ENCODE measurements at regions not wholly inside any gene's neighbourhood (a gene's known extent, or its start where the extent isn't known, plus 50 kb on each side); places are given as distances from the start of the nearest gene placed in this dataset.

DNA sequence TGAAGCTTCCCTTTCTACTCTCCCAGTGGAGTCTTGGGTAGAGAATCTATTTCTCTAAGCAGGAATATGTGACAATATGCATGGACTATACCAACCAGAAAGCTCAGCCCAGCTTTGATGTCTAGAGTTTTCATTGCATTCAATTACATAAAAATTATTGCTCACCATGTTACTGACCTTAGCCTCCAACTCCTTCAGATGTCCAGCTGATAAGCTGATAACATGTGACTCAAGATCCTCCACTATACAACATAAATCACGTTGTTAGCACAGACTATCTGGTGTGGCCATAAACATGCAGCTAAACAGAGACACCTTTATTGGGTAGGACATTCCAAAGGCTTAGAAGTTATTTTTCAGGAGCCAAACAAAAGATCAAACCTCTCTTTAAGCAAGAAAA lies 1168.2 kb downstream of the CDH12 start:
- TF ChIP-seq, protein P1, sequence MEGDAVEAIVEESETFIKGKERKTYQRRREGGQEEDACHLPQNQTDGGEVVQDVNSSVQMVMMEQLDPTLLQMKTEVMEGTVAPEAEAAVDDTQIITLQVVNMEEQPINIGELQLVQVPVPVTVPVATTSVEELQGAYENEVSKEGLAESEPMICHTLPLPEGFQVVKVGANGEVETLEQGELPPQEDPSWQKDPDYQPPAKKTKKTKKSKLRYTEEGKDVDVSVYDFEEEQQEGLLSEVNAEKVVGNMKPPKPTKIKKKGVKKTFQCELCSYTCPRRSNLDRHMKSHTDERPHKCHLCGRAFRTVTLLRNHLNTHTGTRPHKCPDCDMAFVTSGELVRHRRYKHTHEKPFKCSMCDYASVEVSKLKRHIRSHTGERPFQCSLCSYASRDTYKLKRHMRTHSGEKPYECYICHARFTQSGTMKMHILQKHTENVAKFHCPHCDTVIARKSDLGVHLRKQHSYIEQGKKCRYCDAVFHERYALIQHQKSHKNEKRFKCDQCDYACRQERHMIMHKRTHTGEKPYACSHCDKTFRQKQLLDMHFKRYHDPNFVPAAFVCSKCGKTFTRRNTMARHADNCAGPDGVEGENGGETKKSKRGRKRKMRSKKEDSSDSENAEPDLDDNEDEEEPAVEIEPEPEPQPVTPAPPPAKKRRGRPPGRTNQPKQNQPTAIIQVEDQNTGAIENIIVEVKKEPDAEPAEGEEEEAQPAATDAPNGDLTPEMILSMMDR (IDR thresholded peaks at IDR 0.05; ENCODE audit: low read length, missing control alignments) = no peak
- no peak for DNase-seq (ENCODE audit: low read depth)

DNA sequence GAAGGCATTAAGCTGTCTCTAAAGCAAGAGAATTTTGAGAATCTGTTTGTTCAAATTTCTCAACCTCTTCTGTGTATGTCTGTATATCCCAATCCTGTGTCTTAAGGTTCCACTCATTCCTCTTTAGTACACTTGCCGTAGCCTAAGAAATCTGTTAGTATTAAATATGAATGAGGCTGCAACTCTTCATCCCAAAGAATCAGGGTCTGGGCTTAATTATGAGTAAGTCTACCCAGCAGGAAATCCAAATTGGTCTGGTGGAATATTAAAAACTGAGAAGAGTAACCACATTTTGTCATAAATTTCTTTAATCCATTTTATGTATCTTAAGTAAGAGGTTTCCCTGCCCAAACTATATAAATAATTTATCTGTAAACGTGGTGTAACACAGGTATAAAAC lies 1171.2 kb downstream of the CDH12 start:
- no peak for DNase-seq (ENCODE audit: low read depth)
- TF ChIP-seq, protein P1 (IDR thresholded peaks at IDR 0.05; ENCODE audit: low read length, missing control alignments) = no peak
- H3K4me3 ChIP-seq (replicated peaks; ENCODE audit: low read depth, low read length) = no peak overlapping the region

More for the DNA sequence above, 1168.2 kb downstream of the CDH12 start:
- no peak overlapping the region for H3K4me3 ChIP-seq (replicated peaks; ENCODE audit: low read depth, low read length)

DNA sequence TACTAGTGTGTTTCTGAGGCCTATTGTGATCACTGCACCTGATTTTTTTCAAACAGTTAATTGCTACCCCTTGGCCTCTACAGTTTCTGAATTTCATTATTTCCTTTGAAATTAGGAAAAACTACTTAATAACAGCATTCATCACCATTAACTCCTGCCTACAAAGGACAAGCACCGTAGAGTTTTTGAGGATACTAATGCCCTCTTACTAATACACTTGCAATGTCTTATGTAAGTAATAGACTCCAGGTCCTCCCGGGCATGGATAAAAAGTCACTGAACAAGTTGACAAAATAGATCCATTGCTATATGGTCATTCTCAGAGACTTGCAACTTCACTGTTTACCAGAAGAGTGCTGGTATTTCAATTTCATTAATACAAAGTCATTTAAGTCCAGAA lies 1172.5 kb downstream of the CDH12 start:
- DNase-seq (ENCODE audit: low read depth) = no peak
- TF ChIP-seq, protein P1 (IDR thresholded peaks at IDR 0.05; ENCODE audit: low read length, missing control alignments) = no peak
- no peak overlapping the region for H3K4me3 ChIP-seq (replicated peaks; ENCODE audit: low read depth, low read length)

DNA sequence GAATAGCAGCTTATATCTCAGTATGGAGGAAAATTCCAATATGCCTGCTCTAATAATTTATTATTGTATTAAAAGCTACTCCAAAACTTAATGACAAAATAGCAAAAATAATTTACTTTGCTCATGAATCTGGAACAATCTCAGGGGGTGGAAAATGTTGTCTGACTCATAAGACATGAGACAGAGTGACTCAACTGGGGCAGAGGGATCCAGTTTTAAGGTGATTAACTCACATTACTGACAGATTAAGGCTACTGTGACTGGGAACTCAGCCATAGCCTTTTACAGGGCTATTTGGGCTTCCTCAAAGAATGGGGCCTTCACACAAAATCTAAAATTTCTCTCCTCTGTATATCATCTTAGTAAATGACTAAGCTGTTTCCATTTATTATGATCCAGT lies 1172.9 kb downstream of the CDH12 start:
- H3K4me3 ChIP-seq (replicated peaks; ENCODE audit: low read depth, low read length) = no peak overlapping the region
- DNase-seq (ENCODE audit: low read depth) = peak; percentile 86
- TF ChIP-seq, protein P1 (IDR thresholded peaks at IDR 0.05; ENCODE audit: low read length, missing control alignments) = no peak

DNA sequence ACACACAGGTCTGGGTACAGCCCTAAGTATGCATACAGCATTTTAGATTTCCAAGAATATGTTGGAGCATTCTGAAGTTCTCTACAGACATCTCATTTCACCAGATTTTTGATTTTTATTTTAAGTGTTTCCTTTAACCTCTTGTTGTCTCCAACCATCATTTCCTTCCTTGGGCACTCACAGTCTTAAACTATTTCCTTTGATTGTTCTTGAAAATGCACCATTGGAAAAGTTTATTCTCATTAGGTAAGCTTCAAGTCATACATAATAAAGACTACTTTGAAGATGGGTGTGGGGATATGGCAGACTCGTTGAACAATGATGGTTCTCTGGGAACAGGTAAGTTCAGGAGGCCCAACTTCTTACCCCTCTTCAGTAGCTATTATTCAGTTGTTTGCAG lies 1174.6 kb downstream of the CDH12 start:
- DNase-seq (ENCODE audit: low read depth) = peak; percentile 35
- no peak overlapping the region for H3K4me3 ChIP-seq (replicated peaks; ENCODE audit: low read depth, low read length)
- TF ChIP-seq, protein P1 (IDR thresholded peaks at IDR 0.05; ENCODE audit: low read length, missing control alignments) = no peak

DNA sequence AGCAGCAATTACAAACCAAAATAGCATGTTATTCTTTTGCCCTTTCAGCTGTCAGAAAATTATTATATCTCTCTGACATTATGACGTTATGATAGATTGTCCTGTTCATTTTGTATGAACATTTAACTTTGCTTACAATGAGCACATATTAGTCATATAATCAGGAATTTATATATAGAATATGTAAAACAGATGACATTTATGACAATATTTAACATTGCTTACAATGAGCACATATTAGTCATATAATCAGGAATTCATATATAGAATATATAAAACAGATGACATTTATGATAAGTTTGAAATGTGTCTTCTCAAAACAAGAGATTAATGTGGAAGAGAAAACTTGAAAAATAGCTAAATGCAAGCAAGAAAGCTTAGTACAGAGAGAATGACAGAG lies 1180.2 kb downstream of the CDH12 start:
- no peak for DNase-seq (ENCODE audit: low read depth)
- TF ChIP-seq, protein P1 (IDR thresholded peaks at IDR 0.05; ENCODE audit: low read length, missing control alignments) = no peak
- H3K4me3 ChIP-seq (replicated peaks; ENCODE audit: low read depth, low read length) = no peak overlapping the region

DNA sequence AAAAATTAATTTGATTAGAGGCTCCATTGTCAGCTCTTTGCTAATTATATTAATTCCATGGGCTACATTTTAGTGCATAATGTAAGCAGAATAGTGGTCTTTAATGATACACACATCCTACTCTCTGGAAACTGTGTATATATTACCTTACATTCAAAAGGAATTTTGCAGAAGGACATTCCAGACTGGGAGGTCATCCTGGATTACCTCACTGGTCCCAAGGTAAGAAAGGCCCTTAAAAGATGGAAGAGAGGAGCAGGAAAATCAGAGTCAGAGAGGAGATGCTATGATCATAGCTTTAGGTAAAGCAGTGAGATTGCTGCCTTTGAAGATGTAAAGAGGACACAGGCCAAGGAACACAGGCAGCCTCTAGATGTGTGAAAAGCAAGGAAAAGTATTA lies 1180.8 kb downstream of the CDH12 start:
- H3K4me3 ChIP-seq (replicated peaks; ENCODE audit: low read depth, low read length) = no peak overlapping the region
- TF ChIP-seq, protein P1 (IDR thresholded peaks at IDR 0.05; ENCODE audit: low read length, missing control alignments) = no peak
- DNase-seq (ENCODE audit: low read depth) = no peak
